ENCODE measurements at regions not wholly inside any gene's neighbourhood (a gene's known extent, or its start where the extent isn't known, plus 50 kb on each side); places are given as distances from the start of the nearest gene placed in this dataset.
"Not testable (repeated sequence)": the region's sequence is repeated elsewhere in the genome, so short reads cannot be mapped to it uniquely, and the experiment has no call there.

GRCh38 chr6:66048684-66049474 lies 341.9 kb upstream of the EYS start:
- no peak for DNase-seq

- no peak for DNase-seq
Observed at GRCh38 chr6:66032626-66033025, 325.6 kb upstream of the EYS start.

- no peak for DNase-seq
Observed at GRCh38 chr6:66029391-66029790, 322.4 kb upstream of the EYS start.

- DNase-seq = no peak
Observed at GRCh38 chr6:65999288-65999791, 292.3 kb upstream of the EYS start.

- DNase-seq = no peak
Observed at GRCh38 chr6:65998544-65998943, 291.5 kb upstream of the EYS start.

GRCh38 chr6:65997539-65997938 lies 290.5 kb upstream of the EYS start:
- DNase-seq = no peak

- no peak for DNase-seq
Observed at GRCh38 chr6:65996096-65996495, 289.1 kb upstream of the EYS start.

- DNase-seq = no peak
Observed at GRCh38 chr6:65989676-65990075, 282.6 kb upstream of the EYS start.

- no peak for DNase-seq
Observed at GRCh38 chr6:65988006-65988405, 281.0 kb upstream of the EYS start.

GRCh38 chr6:65984089-65984488 lies 277.1 kb upstream of the EYS start:
- DNase-seq = no peak

GRCh38 chr6:65979120-65979519 lies 272.1 kb upstream of the EYS start:
- no peak for DNase-seq

GRCh38 chr6:65971252-65971651 lies 264.2 kb upstream of the EYS start:
- not testable (repeated sequence) for DNase-seq

- no peak for DNase-seq
Observed at GRCh38 chr6:65964261-65964660, 257.2 kb upstream of the EYS start.

GRCh38 chr6:65955034-65955433 lies 248.0 kb upstream of the EYS start:
- DNase-seq = no peak

GRCh38 chr6:65948062-65948461 lies 241.0 kb upstream of the EYS start:
- no peak for DNase-seq

- no peak for DNase-seq
Observed at GRCh38 chr6:65943548-65943947, 236.5 kb upstream of the EYS start.

- no peak for DNase-seq
Observed at GRCh38 chr6:65943051-65943450, 236.0 kb upstream of the EYS start.

GRCh38 chr6:65938000-65938399 lies 231.0 kb upstream of the EYS start:
- no peak for DNase-seq

- DNase-seq = no peak
Observed at GRCh38 chr6:65935412-65935811, 228.4 kb upstream of the EYS start.

GRCh38 chr6:65933390-65933789 lies 226.4 kb upstream of the EYS start:
- no peak for DNase-seq

- DNase-seq = no peak
Observed at GRCh38 chr6:65927141-65927540, 220.1 kb upstream of the EYS start.

GRCh38 chr6:65924411-65924810 lies 217.4 kb upstream of the EYS start:
- no peak for DNase-seq

GRCh38 chr6:65922049-65922448 lies 215.0 kb upstream of the EYS start:
- no peak for DNase-seq

GRCh38 chr6:65908065-65908464 lies 201.0 kb upstream of the EYS start:
- DNase-seq = no peak

- no peak for DNase-seq
Observed at GRCh38 chr6:65903992-65904391, 197.0 kb upstream of the EYS start.

Data from activated T-cell treated with anti-CD3 and anti-CD28 coated beads, Interleukin-2, amount 50 U/mL, for 1 hour (primary cell).